ENCODE measurements at regions not wholly inside any gene's neighbourhood (a gene's known extent, or its start where the extent isn't known, plus 50 kb on each side); places are given as distances from the start of the nearest gene placed in this dataset.

- TF ChIP-seq EED (IDR thresholded peaks at IDR 0.05; ENCODE audit: low read depth) = no peak
- no peak for TF ChIP-seq HDGF (IDR thresholded peaks at IDR 0.05)
- no peak for TF ChIP-seq FOXM1 (IDR thresholded peaks at IDR 0.05; ENCODE audit: low read depth, low read length)
- TF ChIP-seq SMAD1 (IDR thresholded peaks at IDR 0.05; ENCODE audit: low read depth, partially characterized antibody) = no peak
These were observed 209.0 kb upstream of the ALCAM start for GRCh38 chr3:105157766-105158085.
